ENCODE measurements at regions not wholly inside any gene's neighbourhood (a gene's known extent, or its start where the extent isn't known, plus 50 kb on each side); places are given as distances from the start of the nearest gene placed in this dataset.

GRCh38 chr9:129377931-129378661, 200.0 kb upstream of the IER5L start:
- no peak overlapping the region for H3K4me3 ChIP-seq
- 84 to 87% methylated on average over 28 of the region's 28 CpGs for WGBS, 2 donors
- no peak for DNase-seq

GRCh38 chr9:129377181-129377580, 199.1 kb upstream of the IER5L start:
- ATAC-seq (ENCODE audit: insufficient read depth, low FRiP score) (no peak), DNase-seq (no peak)
- Histone ChIP-seq H3K27me3 (ENCODE audit: control insufficient read depth in 3 of 3, insufficient read depth in 3 of 3, low read length in 2 of 3) (no peaks in the 10 kb centered on the region), H3K27ac (ENCODE audit: low read depth in 1 of 2, low read length in 1 of 2) (no peak overlapping the region), H3K9ac (ENCODE audit: insufficient read depth in 1 of 2, low read length in 2 of 2) (no peak overlapping the region), H3K9me3 (ENCODE audit: control insufficient read depth in 4 of 4, insufficient read depth in 3 of 4, low read length in 3 of 4) (no peaks in the 10 kb centered on the region), H3K36me3 (ENCODE audit: control insufficient read depth in 4 of 4, insufficient read depth in 4 of 4, low read length in 4 of 4) (no peaks in the 10 kb centered on the region), H3K4me3 (no peak overlapping the region), H3K4me1 (ENCODE audit: control insufficient read depth in 5 of 5, insufficient read depth in 5 of 5, low read length in 5 of 5) (peaks cover 0 to 14% (median 7%) of the 10 kb centered on the region in 5 donors)
- TF ChIP-seq, protein P1, sequence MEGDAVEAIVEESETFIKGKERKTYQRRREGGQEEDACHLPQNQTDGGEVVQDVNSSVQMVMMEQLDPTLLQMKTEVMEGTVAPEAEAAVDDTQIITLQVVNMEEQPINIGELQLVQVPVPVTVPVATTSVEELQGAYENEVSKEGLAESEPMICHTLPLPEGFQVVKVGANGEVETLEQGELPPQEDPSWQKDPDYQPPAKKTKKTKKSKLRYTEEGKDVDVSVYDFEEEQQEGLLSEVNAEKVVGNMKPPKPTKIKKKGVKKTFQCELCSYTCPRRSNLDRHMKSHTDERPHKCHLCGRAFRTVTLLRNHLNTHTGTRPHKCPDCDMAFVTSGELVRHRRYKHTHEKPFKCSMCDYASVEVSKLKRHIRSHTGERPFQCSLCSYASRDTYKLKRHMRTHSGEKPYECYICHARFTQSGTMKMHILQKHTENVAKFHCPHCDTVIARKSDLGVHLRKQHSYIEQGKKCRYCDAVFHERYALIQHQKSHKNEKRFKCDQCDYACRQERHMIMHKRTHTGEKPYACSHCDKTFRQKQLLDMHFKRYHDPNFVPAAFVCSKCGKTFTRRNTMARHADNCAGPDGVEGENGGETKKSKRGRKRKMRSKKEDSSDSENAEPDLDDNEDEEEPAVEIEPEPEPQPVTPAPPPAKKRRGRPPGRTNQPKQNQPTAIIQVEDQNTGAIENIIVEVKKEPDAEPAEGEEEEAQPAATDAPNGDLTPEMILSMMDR (IDR thresholded peaks at IDR 0.05; ENCODE audit: control extremely low read depth, extremely low read depth) = no peak
- 72% methylated on average over 5 of the region's 5 CpGs for WGBS, 2 donors

More at GRCh38 chr9:129377931-129378661, 200.0 kb upstream of the IER5L start:
- TF ChIP-seq, protein P1 (IDR thresholded peaks at IDR 0.05; ENCODE audit: control extremely low read depth, extremely low read depth) = no peak
- H3K9ac ChIP-seq (ENCODE audit: insufficient read depth in 1 of 2, low read length in 2 of 2) = no peak overlapping the region
- peaks cover 5 to 23% (median 13%) of the 10 kb centered on the region in 5 donors for H3K4me1 ChIP-seq (ENCODE audit: control insufficient read depth in 5 of 5, insufficient read depth in 5 of 5, low read length in 5 of 5)
- no peak overlapping the region for H3K27ac ChIP-seq (ENCODE audit: low read depth in 1 of 2, low read length in 1 of 2)
- no peaks in the 10 kb centered on the region for H3K27me3 ChIP-seq (ENCODE audit: control insufficient read depth in 3 of 3, insufficient read depth in 3 of 3, low read length in 2 of 3)
- no peak for ATAC-seq (ENCODE audit: insufficient read depth, low FRiP score)
- no peaks in the 10 kb centered on the region for H3K9me3 ChIP-seq (ENCODE audit: control insufficient read depth in 4 of 4, insufficient read depth in 3 of 4, low read length in 3 of 4)
- H3K36me3 ChIP-seq (ENCODE audit: control insufficient read depth in 4 of 4, insufficient read depth in 4 of 4, low read length in 4 of 4) = no peaks in the 10 kb centered on the region

DNA sequence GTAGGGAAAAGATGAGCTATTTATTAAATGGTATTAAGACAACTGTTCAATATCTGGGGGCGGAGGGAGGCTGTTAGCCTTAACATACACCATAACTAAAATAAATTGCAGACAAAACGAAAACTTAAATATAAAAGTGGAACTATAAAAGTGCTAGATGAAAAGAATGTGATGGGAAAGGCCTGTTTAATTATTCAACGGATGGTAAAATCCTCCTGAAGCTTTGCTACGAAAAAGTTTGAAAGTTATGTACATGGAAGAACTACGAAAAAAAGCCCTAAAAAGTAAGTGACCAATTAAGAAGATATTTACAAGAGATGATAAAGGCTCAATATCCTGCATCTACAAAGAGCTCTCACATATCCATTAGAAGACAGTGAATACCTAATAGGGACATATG, 197.8 kb upstream of the IER5L start:
- TF ChIP-seq, protein P1 (IDR thresholded peaks at IDR 0.05; ENCODE audit: control extremely low read depth, extremely low read depth) = no peak
- Histone ChIP-seq H3K27me3 (ENCODE audit: control insufficient read depth in 3 of 3, insufficient read depth in 3 of 3, low read length in 2 of 3) (no peaks in the 10 kb centered on the region), H3K4me3 (no peak overlapping the region), H3K9ac (ENCODE audit: insufficient read depth in 1 of 2, low read length in 2 of 2) (no peak overlapping the region), H3K9me3 (ENCODE audit: control insufficient read depth in 4 of 4, insufficient read depth in 3 of 4, low read length in 3 of 4) (no peaks in the 10 kb centered on the region), H3K36me3 (ENCODE audit: control insufficient read depth in 4 of 4, insufficient read depth in 4 of 4, low read length in 4 of 4) (no peaks in the 10 kb centered on the region), H3K4me1 (ENCODE audit: control insufficient read depth in 5 of 5, insufficient read depth in 5 of 5, low read length in 5 of 5) (peaks cover 0 to 12% (median 5%) of the 10 kb centered on the region in 5 donors), H3K27ac (ENCODE audit: low read depth in 1 of 2, low read length in 1 of 2) (no peak overlapping the region)
- 81 to 97% methylated on average over 5 of the region's 5 CpGs for WGBS, 2 donors
- no peak for ATAC-seq (ENCODE audit: insufficient read depth, low FRiP score)
- DNase-seq = no peak

Data from lung (tissue), 11 donors.